Astrocyte of the cerebellum (primary cell): ENCODE measurements at regions not wholly inside any gene's neighbourhood (a gene's known extent, or its start where the extent isn't known, plus 50 kb on each side); places are given as distances from the start of the nearest gene placed in this dataset.

Source experiments
- DNase-seq: peaks from one replicate; pipeline ENCODE4 v3.0.0-alpha.2; 2011; ENCODE audit warnings: low read depth
- H3K4me3 ChIP-seq: 2 replicates; pipeline ENCODE4 v1.5.1; 2011; ENCODE audit warnings: mild to moderate bottlenecking, low read depth, low read length, moderate library complexity
- in situ Hi-C: cut with HindIII; loops from 2 replicates; pipeline ENCODE4 v1.10.0; 2017; ENCODE audit warnings: low sequenced_read_pairs
- TF ChIP-seq, protein P1 (sequence below): IDR thresholded peaks from 2 replicates; pipeline ENCODE4 v1.5.1; 2012; ENCODE audit warnings: low read length, low read depth, moderate library complexity, mild to moderate bottlenecking; ENCODE audit errors: missing control alignments

DNA sequence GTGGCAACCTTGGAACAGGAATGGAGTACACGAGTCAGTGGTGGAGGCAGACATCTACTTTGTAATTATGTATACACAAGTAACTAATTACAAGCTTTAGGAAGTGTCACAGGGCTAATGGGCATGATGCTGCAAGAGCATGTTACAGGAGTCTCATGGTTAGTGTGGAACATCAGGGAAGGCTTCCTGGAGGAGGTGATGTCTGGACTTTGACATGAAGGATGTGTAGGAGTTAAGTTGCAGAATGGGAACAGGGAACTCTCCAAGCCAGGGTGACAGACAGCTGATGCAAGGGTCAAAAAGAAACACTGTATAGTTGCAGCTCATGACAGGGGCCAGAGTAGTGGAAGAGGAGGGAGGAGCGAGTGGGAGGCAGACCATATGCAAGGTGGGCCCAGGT, 483.8 kb upstream of the EEF2KMT start:
- H3K4me3 ChIP-seq, result no peak overlapping the region
- in situ Hi-C loops, result no loop called here
- DNase-seq, result no peak
- TF ChIP-seq, protein P1, sequence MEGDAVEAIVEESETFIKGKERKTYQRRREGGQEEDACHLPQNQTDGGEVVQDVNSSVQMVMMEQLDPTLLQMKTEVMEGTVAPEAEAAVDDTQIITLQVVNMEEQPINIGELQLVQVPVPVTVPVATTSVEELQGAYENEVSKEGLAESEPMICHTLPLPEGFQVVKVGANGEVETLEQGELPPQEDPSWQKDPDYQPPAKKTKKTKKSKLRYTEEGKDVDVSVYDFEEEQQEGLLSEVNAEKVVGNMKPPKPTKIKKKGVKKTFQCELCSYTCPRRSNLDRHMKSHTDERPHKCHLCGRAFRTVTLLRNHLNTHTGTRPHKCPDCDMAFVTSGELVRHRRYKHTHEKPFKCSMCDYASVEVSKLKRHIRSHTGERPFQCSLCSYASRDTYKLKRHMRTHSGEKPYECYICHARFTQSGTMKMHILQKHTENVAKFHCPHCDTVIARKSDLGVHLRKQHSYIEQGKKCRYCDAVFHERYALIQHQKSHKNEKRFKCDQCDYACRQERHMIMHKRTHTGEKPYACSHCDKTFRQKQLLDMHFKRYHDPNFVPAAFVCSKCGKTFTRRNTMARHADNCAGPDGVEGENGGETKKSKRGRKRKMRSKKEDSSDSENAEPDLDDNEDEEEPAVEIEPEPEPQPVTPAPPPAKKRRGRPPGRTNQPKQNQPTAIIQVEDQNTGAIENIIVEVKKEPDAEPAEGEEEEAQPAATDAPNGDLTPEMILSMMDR, result no peak

DNA sequence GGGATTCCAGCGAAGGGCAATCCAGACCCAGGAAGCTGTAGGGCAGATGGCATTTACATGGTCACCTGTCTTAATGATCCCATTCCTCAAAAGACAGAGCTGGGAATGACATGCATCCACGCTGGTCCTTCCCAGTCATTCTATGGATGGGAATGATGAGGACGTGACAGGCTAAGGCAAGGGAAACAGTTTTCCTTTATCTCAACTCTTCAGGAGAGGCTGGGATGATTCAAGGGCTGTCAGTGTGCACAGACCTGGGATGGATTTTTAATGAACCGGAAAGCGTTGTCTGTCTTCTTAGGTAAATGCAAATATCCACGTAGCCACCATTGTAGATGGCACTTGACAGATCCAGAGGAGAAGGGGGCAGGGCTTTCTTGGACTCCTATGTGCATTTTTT, 483.2 kb upstream of the EEF2KMT start:
- in situ Hi-C loops, result no loop called here
- TF ChIP-seq, protein P1, result no peak
- no peak overlapping the region for H3K4me3 ChIP-seq
- no peak for DNase-seq

DNA sequence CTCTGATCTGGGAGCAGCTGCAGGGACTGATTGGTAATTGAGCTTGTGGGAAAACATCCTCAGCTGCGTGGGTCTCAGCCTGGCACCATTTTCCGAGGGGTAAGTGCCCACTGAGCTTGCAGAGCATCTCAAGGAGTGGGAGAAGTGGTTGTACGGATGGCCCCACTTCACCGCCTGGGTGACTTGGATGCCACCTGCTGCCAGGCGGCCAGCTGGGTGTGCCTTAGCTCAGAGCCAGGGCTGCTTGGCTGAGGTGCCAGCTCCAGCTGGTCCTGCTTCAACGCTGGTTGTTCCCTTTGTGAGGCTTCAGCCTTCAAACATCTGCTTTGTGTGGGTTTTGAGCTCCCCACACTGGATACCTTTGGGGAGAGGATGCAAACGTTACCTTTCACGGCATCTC, 482.7 kb upstream of the EEF2KMT start:
- DNase-seq, result no peak
- H3K4me3 ChIP-seq, result no peak overlapping the region
- TF ChIP-seq, protein P1, result no peak
- in situ Hi-C loops, result no loop called here

DNA sequence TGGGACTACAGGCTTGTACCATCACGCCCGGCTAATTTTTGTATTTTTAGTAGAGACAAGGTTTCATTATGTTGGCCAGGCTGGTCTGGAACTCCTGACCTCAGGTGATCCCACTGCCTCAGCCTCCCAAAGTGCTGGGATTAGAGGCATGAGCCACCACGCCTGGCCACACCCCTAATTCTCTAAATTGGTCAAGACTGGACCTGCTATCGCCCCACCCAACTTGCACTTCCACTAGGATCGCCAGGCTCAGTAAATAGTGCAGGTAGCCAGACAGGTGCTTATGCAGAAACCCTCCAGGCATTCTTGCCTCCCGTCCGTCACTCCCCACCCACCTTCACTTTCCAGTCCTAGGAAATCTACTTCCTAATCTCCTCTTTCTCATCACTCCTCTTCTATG, 481.4 kb upstream of the EEF2KMT start:
- TF ChIP-seq, protein P1, result no peak
- no peak overlapping the region for H3K4me3 ChIP-seq
- DNase-seq, result no peak
- in situ Hi-C loops, result no loop called here

DNA sequence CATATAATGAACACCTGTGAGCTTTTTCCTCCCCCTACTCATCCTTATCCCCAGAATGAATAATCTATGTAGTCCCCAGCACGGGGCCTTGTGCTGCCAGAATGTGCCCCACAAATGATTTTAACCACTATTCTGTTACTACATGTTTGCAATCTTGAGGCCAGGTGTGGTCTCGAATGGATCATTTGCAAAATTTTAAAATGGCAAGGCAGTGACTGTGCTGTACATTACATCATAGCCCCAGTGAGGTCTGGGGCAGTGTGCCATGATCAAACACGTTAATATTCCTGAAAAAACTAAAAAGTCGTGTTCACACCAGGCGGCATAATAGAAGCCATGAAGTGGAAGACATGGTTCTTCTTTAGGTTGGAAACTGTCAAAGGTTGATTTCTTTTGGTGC, 479.9 kb upstream of the EEF2KMT start:
- TF ChIP-seq, protein P1, result no peak
- no peak overlapping the region for H3K4me3 ChIP-seq
- in situ Hi-C loops, result no loop called here
- no peak for DNase-seq

DNA sequence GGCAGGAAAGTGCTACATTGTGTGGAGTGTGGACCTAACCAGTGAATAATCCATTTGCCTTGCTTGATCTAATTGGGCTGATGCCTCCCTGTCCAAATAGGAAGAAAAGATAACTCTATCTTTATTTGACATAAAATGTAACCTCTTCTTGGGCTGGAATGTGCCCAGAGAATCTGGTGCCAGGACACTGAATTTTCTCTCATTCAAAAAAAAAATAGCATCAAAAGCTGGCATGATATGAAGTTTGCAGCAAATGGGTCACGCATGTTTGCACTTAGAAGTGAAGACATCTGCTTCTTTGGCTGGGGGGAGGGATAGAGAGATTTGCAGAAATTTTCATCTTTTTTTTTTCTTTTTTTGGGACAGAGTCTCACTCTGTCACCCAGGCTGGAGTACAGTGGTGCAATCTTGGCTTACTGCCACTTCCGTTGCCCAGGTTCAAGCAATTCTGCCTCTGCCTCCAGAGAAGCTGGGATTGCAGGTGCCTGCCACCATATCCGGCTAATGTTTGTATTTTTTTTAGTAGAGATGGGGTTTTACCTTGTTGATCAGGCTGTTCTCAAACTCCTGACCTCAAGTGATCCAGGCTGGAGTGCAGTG, 478.2 kb upstream of the EEF2KMT start:
- in situ Hi-C loops, result no loop called here
- DNase-seq, result no peak
- TF ChIP-seq, protein P1, result no peak
- H3K4me3 ChIP-seq, result no peak overlapping the region
